ENCODE measurements at regions not wholly inside any gene's neighbourhood (a gene's known extent, or its start where the extent isn't known, plus 50 kb on each side); places are given as distances from the start of the nearest gene placed in this dataset.

GRCh38 chr2:204274429-204274828 lies 270.8 kb upstream of the PARD3B start:
- Histone ChIP-seq H3K4me2 (ENCODE audit: low read length) (no peak overlapping the region), H3K9ac (ENCODE audit: low read length) (no peak overlapping the region), H3K27ac (ENCODE audit: low read depth, low read length, poor library complexity, severe bottlenecking) (no peak overlapping the region), H3K79me2 (ENCODE audit: insufficient read depth, low read length) (no peaks in the 10 kb centered on the region), H4K20me1 (ENCODE audit: insufficient read depth, low read length) (no peaks in the 10 kb centered on the region), H3K36me3 (ENCODE audit: insufficient read depth, low read length) (no peaks in the 10 kb centered on the region), H2AFZ (ENCODE audit: low read length) (no peak overlapping the region), H3F3A (ENCODE audit: insufficient read depth, low read length) (no peaks in the 10 kb centered on the region), H3K27me3 (ENCODE audit: insufficient read depth, low read length) (no peaks in the 10 kb centered on the region), H3K9me2 (ENCODE audit: low read depth, low read length) (no peaks in the 10 kb centered on the region), H3K4me1 (ENCODE audit: insufficient read depth, low read length, severe bottlenecking) (no peaks in the 10 kb centered on the region), H3K4me3 (ENCODE audit: low read depth, low read length, poor library complexity, severe bottlenecking) (no peak overlapping the region), H3K9me3 (ENCODE audit: low read length) (no peaks in the 10 kb centered on the region)
- TF ChIP-seq, protein P1, sequence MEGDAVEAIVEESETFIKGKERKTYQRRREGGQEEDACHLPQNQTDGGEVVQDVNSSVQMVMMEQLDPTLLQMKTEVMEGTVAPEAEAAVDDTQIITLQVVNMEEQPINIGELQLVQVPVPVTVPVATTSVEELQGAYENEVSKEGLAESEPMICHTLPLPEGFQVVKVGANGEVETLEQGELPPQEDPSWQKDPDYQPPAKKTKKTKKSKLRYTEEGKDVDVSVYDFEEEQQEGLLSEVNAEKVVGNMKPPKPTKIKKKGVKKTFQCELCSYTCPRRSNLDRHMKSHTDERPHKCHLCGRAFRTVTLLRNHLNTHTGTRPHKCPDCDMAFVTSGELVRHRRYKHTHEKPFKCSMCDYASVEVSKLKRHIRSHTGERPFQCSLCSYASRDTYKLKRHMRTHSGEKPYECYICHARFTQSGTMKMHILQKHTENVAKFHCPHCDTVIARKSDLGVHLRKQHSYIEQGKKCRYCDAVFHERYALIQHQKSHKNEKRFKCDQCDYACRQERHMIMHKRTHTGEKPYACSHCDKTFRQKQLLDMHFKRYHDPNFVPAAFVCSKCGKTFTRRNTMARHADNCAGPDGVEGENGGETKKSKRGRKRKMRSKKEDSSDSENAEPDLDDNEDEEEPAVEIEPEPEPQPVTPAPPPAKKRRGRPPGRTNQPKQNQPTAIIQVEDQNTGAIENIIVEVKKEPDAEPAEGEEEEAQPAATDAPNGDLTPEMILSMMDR (IDR thresholded peaks at IDR 0.05; ENCODE audit: low read length): no peak
- TF ChIP-seq EZH2 (IDR thresholded peaks at IDR 0.05; ENCODE audit: borderline replicate concordance, low read length): no peak

GRCh38 chr2:204274991-204275390 lies 270.3 kb upstream of the PARD3B start:
- Histone ChIP-seq H3K4me3 (ENCODE audit: low read depth, low read length, poor library complexity, severe bottlenecking) (no peak overlapping the region), H3K9me3 (ENCODE audit: low read length) (no peaks in the 10 kb centered on the region), H3K4me2 (ENCODE audit: low read length) (no peak overlapping the region), H3K79me2 (ENCODE audit: insufficient read depth, low read length) (no peaks in the 10 kb centered on the region), H3K27ac (ENCODE audit: low read depth, low read length, poor library complexity, severe bottlenecking) (no peak overlapping the region), H2AFZ (ENCODE audit: low read length) (no peak overlapping the region), H4K20me1 (ENCODE audit: insufficient read depth, low read length) (no peaks in the 10 kb centered on the region), H3F3A (ENCODE audit: insufficient read depth, low read length) (no peaks in the 10 kb centered on the region), H3K9ac (ENCODE audit: low read length) (no peak overlapping the region), H3K4me1 (ENCODE audit: insufficient read depth, low read length, severe bottlenecking) (no peaks in the 10 kb centered on the region), H3K9me2 (ENCODE audit: low read depth, low read length) (no peaks in the 10 kb centered on the region), H3K27me3 (ENCODE audit: insufficient read depth, low read length) (no peaks in the 10 kb centered on the region), H3K36me3 (ENCODE audit: insufficient read depth, low read length) (no peaks in the 10 kb centered on the region)
- TF ChIP-seq, protein P1 (IDR thresholded peaks at IDR 0.05; ENCODE audit: low read length): no peak
- no peak for TF ChIP-seq EZH2 (IDR thresholded peaks at IDR 0.05; ENCODE audit: borderline replicate concordance, low read length)

GRCh38 chr2:204277226-204277625 lies 268.0 kb upstream of the PARD3B start:
- H3K4me3 ChIP-seq (ENCODE audit: low read depth, low read length, poor library complexity, severe bottlenecking): no peak overlapping the region
- TF ChIP-seq, protein P1 (IDR thresholded peaks at IDR 0.05; ENCODE audit: low read length): no peak
- no peak for TF ChIP-seq EZH2 (IDR thresholded peaks at IDR 0.05; ENCODE audit: borderline replicate concordance, low read length)
- no peaks in the 10 kb centered on the region for H3K9me3 ChIP-seq (ENCODE audit: low read length)
- H3K36me3 ChIP-seq (ENCODE audit: insufficient read depth, low read length): no peaks in the 10 kb centered on the region
- H3K4me2 ChIP-seq (ENCODE audit: low read length): no peak overlapping the region
- H4K20me1 ChIP-seq (ENCODE audit: insufficient read depth, low read length): no peaks in the 10 kb centered on the region
- no peaks in the 10 kb centered on the region for H3K27me3 ChIP-seq (ENCODE audit: insufficient read depth, low read length)
- H3K79me2 ChIP-seq (ENCODE audit: insufficient read depth, low read length): no peaks in the 10 kb centered on the region
- no peak overlapping the region for H3K9ac ChIP-seq (ENCODE audit: low read length)
- H3F3A ChIP-seq (ENCODE audit: insufficient read depth, low read length): no peaks in the 10 kb centered on the region
- H3K4me1 ChIP-seq (ENCODE audit: insufficient read depth, low read length, severe bottlenecking): no peaks in the 10 kb centered on the region
- no peak overlapping the region for H2AFZ ChIP-seq (ENCODE audit: low read length)
- H3K9me2 ChIP-seq (ENCODE audit: low read depth, low read length): no peaks in the 10 kb centered on the region
- no peak overlapping the region for H3K27ac ChIP-seq (ENCODE audit: low read depth, low read length, poor library complexity, severe bottlenecking)
